ENCODE measurements at regions not wholly inside any gene's neighbourhood (a gene's known extent, or its start where the extent isn't known, plus 50 kb on each side); places are given as distances from the start of the nearest gene placed in this dataset.

DNA sequence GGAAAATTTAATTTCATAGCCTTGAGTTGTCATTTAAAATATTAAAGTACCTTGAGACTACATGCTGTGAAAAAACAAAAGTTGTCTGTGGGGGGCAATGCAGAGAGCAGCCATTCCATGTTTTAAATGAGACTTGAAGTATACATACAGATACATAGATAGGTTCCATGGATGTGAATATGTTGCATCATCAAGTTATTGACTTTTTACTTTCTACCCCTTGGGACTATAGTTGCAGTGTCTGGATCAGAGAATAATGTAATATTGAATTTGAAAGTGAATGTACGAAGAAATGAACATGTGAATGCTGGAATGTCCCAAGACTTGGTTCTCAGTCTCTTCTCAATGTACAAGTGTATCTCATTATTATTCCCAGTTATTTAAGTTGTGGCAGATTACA lies 751.0 kb downstream of the MRPL39 start:
- DNase-seq (ENCODE audit: low read depth, low spot score): no peak
- no peak overlapping the region for H3K4me3 ChIP-seq (ENCODE audit: low read depth, low read length)
- in situ Hi-C loops (cut with HindIII; ENCODE audit: low sequenced_read_pairs): no loop called here
- TF ChIP-seq, protein P1, sequence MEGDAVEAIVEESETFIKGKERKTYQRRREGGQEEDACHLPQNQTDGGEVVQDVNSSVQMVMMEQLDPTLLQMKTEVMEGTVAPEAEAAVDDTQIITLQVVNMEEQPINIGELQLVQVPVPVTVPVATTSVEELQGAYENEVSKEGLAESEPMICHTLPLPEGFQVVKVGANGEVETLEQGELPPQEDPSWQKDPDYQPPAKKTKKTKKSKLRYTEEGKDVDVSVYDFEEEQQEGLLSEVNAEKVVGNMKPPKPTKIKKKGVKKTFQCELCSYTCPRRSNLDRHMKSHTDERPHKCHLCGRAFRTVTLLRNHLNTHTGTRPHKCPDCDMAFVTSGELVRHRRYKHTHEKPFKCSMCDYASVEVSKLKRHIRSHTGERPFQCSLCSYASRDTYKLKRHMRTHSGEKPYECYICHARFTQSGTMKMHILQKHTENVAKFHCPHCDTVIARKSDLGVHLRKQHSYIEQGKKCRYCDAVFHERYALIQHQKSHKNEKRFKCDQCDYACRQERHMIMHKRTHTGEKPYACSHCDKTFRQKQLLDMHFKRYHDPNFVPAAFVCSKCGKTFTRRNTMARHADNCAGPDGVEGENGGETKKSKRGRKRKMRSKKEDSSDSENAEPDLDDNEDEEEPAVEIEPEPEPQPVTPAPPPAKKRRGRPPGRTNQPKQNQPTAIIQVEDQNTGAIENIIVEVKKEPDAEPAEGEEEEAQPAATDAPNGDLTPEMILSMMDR (IDR thresholded peaks at IDR 0.05; ENCODE audit: low read depth, low read length): no peak

DNA sequence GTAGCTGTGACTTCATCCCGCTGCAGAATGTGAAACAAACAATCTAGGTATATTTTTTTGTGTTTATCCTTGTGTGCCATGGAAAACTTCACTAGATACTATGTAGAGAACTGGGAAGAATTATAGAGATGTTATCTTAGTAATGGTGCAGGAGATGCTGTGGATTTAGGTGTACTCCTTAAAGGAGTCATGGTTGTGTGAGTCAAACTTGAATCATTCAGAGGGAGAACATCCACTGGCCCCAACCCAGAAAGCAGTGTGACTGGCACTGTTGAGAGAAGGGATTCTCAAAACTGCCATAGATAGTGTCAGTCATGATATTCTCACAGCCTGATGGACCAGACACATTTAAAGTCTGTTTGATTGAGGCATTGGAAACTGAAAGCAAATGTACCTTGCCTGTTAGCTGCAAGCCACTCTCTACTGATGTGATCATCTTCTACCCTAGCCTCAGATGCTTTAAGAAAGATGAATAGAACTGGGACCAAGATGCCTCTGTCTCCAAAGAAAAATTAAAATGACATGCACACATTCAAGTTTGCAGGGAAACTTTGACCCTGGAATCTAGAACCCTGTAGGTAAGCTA lies 754.6 kb downstream of the MRPL39 start:
- DNase-seq (ENCODE audit: low read depth, low spot score): no peak
- in situ Hi-C loops (cut with HindIII; ENCODE audit: low sequenced_read_pairs): no loop called here
- TF ChIP-seq, protein P1 (IDR thresholded peaks at IDR 0.05; ENCODE audit: low read depth, low read length): no peak
- H3K4me3 ChIP-seq (ENCODE audit: low read depth, low read length): no peak overlapping the region

DNA sequence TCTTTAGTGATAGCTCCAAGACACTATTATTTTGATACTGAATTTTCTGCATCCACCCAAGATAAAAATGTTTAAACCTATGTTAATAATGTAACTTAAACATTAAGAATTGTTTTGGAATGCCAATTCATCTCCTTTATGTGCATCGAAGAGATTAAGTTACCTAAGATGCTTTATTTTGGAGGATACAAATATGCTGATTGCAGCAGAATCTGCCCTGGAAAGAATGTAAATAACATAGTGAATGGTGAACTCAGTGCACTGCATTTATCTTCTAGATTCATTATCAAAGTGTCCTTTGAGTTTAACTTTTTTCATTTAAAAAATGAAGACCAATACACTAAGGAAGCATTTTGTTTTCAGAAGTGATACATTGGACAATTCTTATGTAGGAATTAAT lies 757.2 kb downstream of the MRPL39 start:
- no peak for DNase-seq (ENCODE audit: low read depth, low spot score)
- TF ChIP-seq, protein P1 (IDR thresholded peaks at IDR 0.05; ENCODE audit: low read depth, low read length): no peak
- no peak overlapping the region for H3K4me3 ChIP-seq (ENCODE audit: low read depth, low read length)
- in situ Hi-C loops (cut with HindIII; ENCODE audit: low sequenced_read_pairs): no loop called here

DNA sequence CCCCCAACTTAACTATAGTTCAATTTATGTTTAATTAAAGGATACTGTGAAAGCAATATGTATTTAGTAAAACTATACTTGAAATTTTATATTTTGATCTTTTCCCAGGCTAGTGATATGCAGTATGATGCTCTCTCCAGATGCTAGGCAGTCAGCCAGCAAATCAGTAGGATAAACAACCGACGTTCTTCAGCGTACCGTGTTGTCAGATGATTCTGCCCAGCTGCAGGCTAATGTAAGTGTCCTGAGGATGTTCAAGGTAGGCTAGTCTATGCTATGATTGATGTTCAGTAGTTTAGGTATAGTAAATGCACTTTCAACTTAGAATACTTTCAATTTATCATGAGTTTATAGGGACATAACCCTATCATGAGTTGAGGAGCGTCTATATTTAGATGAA lies 762.6 kb downstream of the MRPL39 start:
- TF ChIP-seq, protein P1 (IDR thresholded peaks at IDR 0.05; ENCODE audit: low read depth, low read length): no peak
- in situ Hi-C loops (cut with HindIII; ENCODE audit: low sequenced_read_pairs): no loop called here
- DNase-seq (ENCODE audit: low read depth, low spot score): no peak
- H3K4me3 ChIP-seq (ENCODE audit: low read depth, low read length): no peak overlapping the region

DNA sequence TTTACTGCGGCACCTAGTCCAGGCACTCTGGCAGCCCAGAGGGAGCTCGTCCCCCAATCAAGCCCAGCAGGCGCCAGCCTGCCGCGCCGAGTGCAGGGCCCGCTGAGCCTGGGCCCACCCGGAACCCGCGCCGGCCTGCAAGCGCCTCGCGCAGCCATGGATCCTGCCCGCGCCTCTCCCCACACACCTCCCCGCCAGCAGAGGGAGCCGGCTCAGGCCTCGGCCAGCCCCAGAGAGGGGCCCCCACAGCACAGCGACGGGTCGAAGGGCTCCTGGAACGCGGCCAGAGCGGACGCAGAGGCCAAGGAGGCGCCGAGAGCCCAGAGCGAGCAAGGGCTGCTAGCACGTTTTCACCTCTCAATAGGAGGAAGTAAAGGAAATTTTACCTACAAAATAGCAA lies 767.0 kb downstream of the MRPL39 start:
- TF ChIP-seq, protein P1 (IDR thresholded peaks at IDR 0.05; ENCODE audit: low read depth, low read length): no peak
- in situ Hi-C loops (cut with HindIII; ENCODE audit: low sequenced_read_pairs): no loop called here
- DNase-seq (ENCODE audit: low read depth, low spot score): no peak
- no peak overlapping the region for H3K4me3 ChIP-seq (ENCODE audit: low read depth, low read length)

DNA sequence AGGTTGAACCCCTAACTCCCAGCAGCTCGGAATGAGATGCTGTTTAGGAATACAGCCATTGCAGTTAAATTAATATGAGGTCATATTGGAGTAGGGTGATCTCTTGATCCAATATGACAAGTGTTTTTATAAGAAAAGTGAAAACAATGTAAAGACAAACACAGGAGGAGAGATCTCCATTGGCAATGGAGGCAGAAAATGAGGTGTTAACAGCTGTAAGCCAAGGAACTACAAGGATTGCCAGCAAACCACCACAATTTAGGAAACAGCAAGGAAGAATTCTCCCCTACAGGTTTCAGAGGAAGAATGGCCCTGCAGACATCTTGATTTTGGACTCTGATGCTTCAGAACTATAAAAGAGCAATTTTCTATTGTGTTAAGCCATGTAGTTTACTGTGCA lies 774.3 kb downstream of the MRPL39 start:
- in situ Hi-C loops (cut with HindIII; ENCODE audit: low sequenced_read_pairs): no loop called here
- no peak for DNase-seq (ENCODE audit: low read depth, low spot score)
- TF ChIP-seq, protein P1 (IDR thresholded peaks at IDR 0.05; ENCODE audit: low read depth, low read length): no peak
- no peak overlapping the region for H3K4me3 ChIP-seq (ENCODE audit: low read depth, low read length)

DNA sequence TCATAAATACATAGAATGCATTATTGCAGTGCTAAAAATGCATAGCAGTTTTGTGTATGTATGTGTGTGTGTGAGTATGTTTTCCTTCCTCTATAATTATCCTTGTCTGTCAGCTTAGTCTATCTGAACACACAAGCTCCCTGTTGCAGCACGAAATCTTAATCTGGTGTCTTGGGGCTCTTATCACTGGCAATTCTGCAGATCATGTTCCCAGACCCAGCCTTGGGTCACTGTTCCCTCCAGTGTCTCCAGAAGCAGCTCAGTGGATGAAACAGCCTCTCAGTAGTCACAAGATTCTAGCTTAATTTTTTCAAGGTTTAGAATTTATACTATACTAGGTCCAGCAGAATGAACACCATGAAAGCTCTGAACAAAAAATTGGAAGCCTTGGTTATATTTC lies 777.9 kb downstream of the MRPL39 start:
- no peak for DNase-seq (ENCODE audit: low read depth, low spot score)

More for the DNA sequence above, 777.9 kb downstream of the MRPL39 start:
- no peak overlapping the region for H3K4me3 ChIP-seq (ENCODE audit: low read depth, low read length)
- in situ Hi-C loops (cut with HindIII; ENCODE audit: low sequenced_read_pairs): no loop called here
- TF ChIP-seq, protein P1 (IDR thresholded peaks at IDR 0.05; ENCODE audit: low read depth, low read length): no peak
